CD14-positive monocyte (primary cell): ENCODE measurements at regions not wholly inside any gene's neighbourhood (a gene's known extent, or its start where the extent isn't known, plus 50 kb on each side); places are given as distances from the start of the nearest gene placed in this dataset.

Experiments used
- DNase-seq, 3 donors: peaks; one replicate each; pipeline ENCODE4 v3.0.0-alpha.2; 2011 to 2022
- H2AFZ ChIP-seq: 2 replicates; pipeline ENCODE4 v1.6.0; 2012; ENCODE audit warnings: mild to moderate bottlenecking, low read depth, low read length, inconsistent platforms; ENCODE audit not compliant: insufficient read depth, poor library complexity, severe bottlenecking
- H3K27ac ChIP-seq, 2 donors: 1 replicate in 1 of 2; 2 replicates in 1 of 2; pipeline ENCODE4 v1.5.1; 2012 to 2013; ENCODE audit warnings: low read length in 2 of 2, control low read depth in 1 of 2, inconsistent platforms in 1 of 2, low read depth in 1 of 2, mild to moderate bottlenecking in 1 of 2
- H3K27me3 ChIP-seq, 2 donors: one replicate each; pipeline versions ENCODE4 v1.6.0 to v1.6.1; 2011 to 2013; ENCODE audit warnings: low read length in 2 of 2; ENCODE audit not compliant: control insufficient read depth in 2 of 2, insufficient read depth in 2 of 2
- H3K36me3 ChIP-seq, 2 donors: replicated peaks in 1 of 2; 1 replicate in 1 of 2; 2 replicates in 1 of 2; pipeline versions ENCODE4 v1.5.1 to v1.6.1; 2012 to 2013; ENCODE audit warnings: low read length in 2 of 2, control low read depth in 1 of 2, inconsistent platforms in 1 of 2, mild to moderate bottlenecking in 1 of 2; ENCODE audit not compliant: insufficient read depth in 2 of 2, control insufficient read depth in 1 of 2
- H3K4me1 ChIP-seq, 2 donors: 1 replicate in 1 of 2; 2 replicates in 1 of 2; pipeline versions ENCODE4 v1.5.1 to v1.6.1; 2012 to 2013; ENCODE audit warnings: low read length in 2 of 2, control low read depth in 1 of 2, inconsistent platforms in 1 of 2, mild to moderate bottlenecking in 1 of 2, moderate library complexity in 1 of 2; ENCODE audit not compliant: insufficient read depth in 2 of 2, control insufficient read depth in 1 of 2
- H3K4me2 ChIP-seq: replicated peaks from 2 replicates; pipeline ENCODE3; 2012; ENCODE audit warnings: low read length, moderate library complexity, mild to moderate bottlenecking; ENCODE audit not compliant: poor library complexity, severe bottlenecking; ENCODE audit errors: extremely low read depth
- H3K4me3 ChIP-seq, 3 experiments: fragments of 200-600 bp in 1 of 3; sonication (generic) in 1 of 3; replicated peaks in 1 of 3; 1 replicate in 2 of 3; 2 replicates in 1 of 3; pipeline ENCODE4 v1.5.1; 2011 to 2013; ENCODE audit warnings: low read length in 3 of 3, mild to moderate bottlenecking in 3 of 3, control low read depth in 2 of 3, low read depth in 2 of 3, inconsistent platforms in 1 of 3, moderate library complexity in 1 of 3
- H3K79me2 ChIP-seq: 2 replicates; pipeline ENCODE4 v1.6.0; 2012; ENCODE audit warnings: mild to moderate bottlenecking, control low read depth, inconsistent platforms, low read length, moderate library complexity; ENCODE audit not compliant: insufficient read depth
- H3K9ac ChIP-seq: 2 replicates; pipeline ENCODE4 v1.6.0; 2017; ENCODE audit warnings: low read length, mild to moderate bottlenecking; ENCODE audit not compliant: insufficient read depth, poor library complexity, severe bottlenecking
- H3K9me3 ChIP-seq, 2 donors: replicated peaks in 1 of 2; 1 replicate in 1 of 2; 2 replicates in 1 of 2; pipeline versions ENCODE4 v1.5.1 to v1.6.1; 2012 to 2013; ENCODE audit warnings: low read length in 2 of 2, control low read depth in 1 of 2; ENCODE audit not compliant: control insufficient read depth in 1 of 2, insufficient read depth in 1 of 2
- H4K20me1 ChIP-seq: 2 replicates; pipeline ENCODE4 v1.6.0; 2012; ENCODE audit warnings: mild to moderate bottlenecking, low read length, control low read depth, moderate library complexity; ENCODE audit not compliant: insufficient read depth
- H3K27ac Mint-ChIP-seq, 7 donors: one replicate each; pipeline ENCODE4 v1.8.0; 2020; ENCODE audit warnings: mild to moderate bottlenecking in 7 of 7, mixed read lengths in 7 of 7, moderate library complexity in 6 of 7, inconsistent platforms in 2 of 7
- H3K27me3 Mint-ChIP-seq, 3 donors: one replicate each; pipeline ENCODE4 v1.8.0; 2021 to 2022; ENCODE audit warnings: low read depth in 3 of 3, mild to moderate bottlenecking in 3 of 3, mixed read lengths in 3 of 3, moderate library complexity in 3 of 3, inconsistent platforms in 1 of 3
- H3K36me3 Mint-ChIP-seq, 2 donors: one replicate each; pipeline ENCODE4 v1.8.0; 2020; ENCODE audit warnings: mixed read lengths in 2 of 2, inconsistent platforms in 1 of 2, mild to moderate bottlenecking in 1 of 2
- H3K4me1 Mint-ChIP-seq: one replicate; pipeline ENCODE4 v1.8.0; 2020; ENCODE audit warnings: mild to moderate bottlenecking, mixed read lengths
- H3K4me3 Mint-ChIP-seq, 2 donors: one replicate each; pipeline ENCODE4 v1.8.0; 2020; ENCODE audit warnings: mild to moderate bottlenecking in 2 of 2, mixed read lengths in 2 of 2, moderate library complexity in 1 of 2
- H3K9me3 Mint-ChIP-seq, 7 donors: one replicate each; pipeline ENCODE4 v1.8.0; 2020 to 2022; ENCODE audit warnings: mixed read lengths in 7 of 7, mild to moderate bottlenecking in 6 of 7, moderate library complexity in 6 of 7, inconsistent platforms in 2 of 7
- WGBS: methylation state at CpG from one replicate; pipeline ENCODE4 v1.1.5; 2013; ENCODE audit warnings: missing lambda C conversion rate; ENCODE audit not compliant: insufficient coverage; 5-methylcytosine and 5-hydroxymethylcytosine counted together
- intact Hi-C, 2 donors: fragments of 100-400 bp; cut with micrococcal nuclease; formaldehyde crosslinking; loops; one replicate each; pipeline versions ENCODE4 v1.15.0 to v1.15.1; 2023
- TF ChIP-seq, protein P1 (sequence below): fragments of 200-600 bp; IDR thresholded peaks from one replicate; pipeline ENCODE4 v1.8.0; 2022; ENCODE audit warnings: antibody characterized with exemption, mild to moderate bottlenecking

- Histone ChIP-seq H3K27ac (no peak overlapping the region), H3K9ac (no peak overlapping the region), H3K36me3 (no peaks in the 10 kb centered on the region), H3K27me3 (no peaks in the 10 kb centered on the region), H3K4me1 (no peaks in the 10 kb centered on the region), H2AFZ (no peak overlapping the region), H3K4me2 (no peak overlapping the region), H3K4me3 (no peak overlapping the region), H3K9me3 (no peaks in the 10 kb centered on the region), H4K20me1 (no peaks in the 10 kb centered on the region), H3K79me2 (no peaks in the 10 kb centered on the region)
- WGBS, result 90% methylated on average over 2 of the region's 6 CpGs
- no peak for DNase-seq
- TF ChIP-seq, protein P1, sequence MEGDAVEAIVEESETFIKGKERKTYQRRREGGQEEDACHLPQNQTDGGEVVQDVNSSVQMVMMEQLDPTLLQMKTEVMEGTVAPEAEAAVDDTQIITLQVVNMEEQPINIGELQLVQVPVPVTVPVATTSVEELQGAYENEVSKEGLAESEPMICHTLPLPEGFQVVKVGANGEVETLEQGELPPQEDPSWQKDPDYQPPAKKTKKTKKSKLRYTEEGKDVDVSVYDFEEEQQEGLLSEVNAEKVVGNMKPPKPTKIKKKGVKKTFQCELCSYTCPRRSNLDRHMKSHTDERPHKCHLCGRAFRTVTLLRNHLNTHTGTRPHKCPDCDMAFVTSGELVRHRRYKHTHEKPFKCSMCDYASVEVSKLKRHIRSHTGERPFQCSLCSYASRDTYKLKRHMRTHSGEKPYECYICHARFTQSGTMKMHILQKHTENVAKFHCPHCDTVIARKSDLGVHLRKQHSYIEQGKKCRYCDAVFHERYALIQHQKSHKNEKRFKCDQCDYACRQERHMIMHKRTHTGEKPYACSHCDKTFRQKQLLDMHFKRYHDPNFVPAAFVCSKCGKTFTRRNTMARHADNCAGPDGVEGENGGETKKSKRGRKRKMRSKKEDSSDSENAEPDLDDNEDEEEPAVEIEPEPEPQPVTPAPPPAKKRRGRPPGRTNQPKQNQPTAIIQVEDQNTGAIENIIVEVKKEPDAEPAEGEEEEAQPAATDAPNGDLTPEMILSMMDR, result no peak
- H3K27ac Mint-ChIP-seq, result no peak overlapping the region
- H3K4me3 Mint-ChIP-seq, result no peak overlapping the region
- intact Hi-C loops, result no loop called here
- peaks cover 0 to 4% (median 2%) of the 10 kb centered on the region in 3 donors for H3K27me3 Mint-ChIP-seq
- H3K9me3 Mint-ChIP-seq, result peaks cover 0 to 1% (median 0%) of the 10 kb centered on the region in 7 donors
- no peaks in the 10 kb centered on the region for H3K36me3 Mint-ChIP-seq
- no peaks in the 10 kb centered on the region for H3K4me1 Mint-ChIP-seq
Measured at GRCh38 chr15:62472616-62473299, 307.7 kb upstream of the C2CD4B start.

DNA sequence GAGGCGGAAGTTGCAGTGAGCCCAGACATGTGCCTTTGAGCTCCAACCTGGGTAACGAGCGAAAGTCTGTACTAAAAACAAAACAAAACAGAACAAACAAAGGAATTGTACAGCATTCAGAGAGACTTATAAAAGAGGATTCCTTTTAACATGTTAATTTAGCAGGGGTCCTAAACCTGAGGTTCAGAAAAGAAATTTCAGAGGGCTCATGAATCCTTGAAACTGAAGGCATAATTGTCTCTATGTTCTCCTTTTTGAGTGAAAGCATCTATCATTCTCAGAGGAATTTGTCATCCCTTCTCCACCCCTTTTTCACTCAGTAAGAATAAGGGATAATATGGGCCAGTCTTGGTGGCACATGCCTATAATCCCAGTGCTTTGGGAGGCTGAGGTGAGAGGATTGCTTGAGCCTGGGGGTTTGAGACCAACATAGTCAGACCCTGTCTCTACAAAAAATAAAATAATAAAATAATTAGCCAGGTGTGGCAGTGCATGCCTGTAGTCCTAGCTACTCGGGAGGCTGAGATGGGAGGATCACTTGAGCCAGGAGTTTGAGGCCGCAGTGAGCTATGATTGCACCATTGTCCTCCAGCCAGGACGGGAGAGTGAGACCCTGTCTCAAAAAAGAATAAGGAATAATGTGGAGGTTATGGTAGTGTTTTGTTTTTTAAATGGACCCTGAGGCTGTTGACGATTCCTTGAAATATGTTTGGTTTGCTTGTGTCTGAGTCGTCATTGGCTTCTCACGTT lies 309.1 kb upstream of the C2CD4B start:
- intact Hi-C loops, result no loop called here
- TF ChIP-seq, protein P1, result no peak
- no peak overlapping the region for H3K27ac Mint-ChIP-seq

More for the DNA sequence above, 309.1 kb upstream of the C2CD4B start:
- H3K9ac ChIP-seq, result no peak overlapping the region
- no peak overlapping the region for H3K4me2 ChIP-seq
- H3K4me1 ChIP-seq, result no peaks in the 10 kb centered on the region
- H2AFZ ChIP-seq, result no peak overlapping the region
- H4K20me1 ChIP-seq, result no peaks in the 10 kb centered on the region
- Mint-ChIP-seq H3K9me3 (peaks cover 0 to 1% (median 0%) of the 10 kb centered on the region in 7 donors), H3K4me1 (no peaks in the 10 kb centered on the region), H3K4me3 (no peak overlapping the region), H3K27me3 (peaks cover under 1 to 4% (median 2%) of the 10 kb centered on the region in 3 donors), H3K36me3 (no peaks in the 10 kb centered on the region)
- H3K9me3 ChIP-seq, result no peaks in the 10 kb centered on the region
- H3K4me3 ChIP-seq, result no peak overlapping the region
- H3K27me3 ChIP-seq, result no peaks in the 10 kb centered on the region
- H3K36me3 ChIP-seq, result no peaks in the 10 kb centered on the region
- no peak for DNase-seq
- no peaks in the 10 kb centered on the region for H3K79me2 ChIP-seq
- WGBS, result 76% methylated on average over 6 of the region's 9 CpGs
- no peak overlapping the region for H3K27ac ChIP-seq
